ENCODE measurements at regions not wholly inside any gene's neighbourhood (a gene's known extent, or its start where the extent isn't known, plus 50 kb on each side); places are given as distances from the start of the nearest gene placed in this dataset.

GRCh38 chr4:23999714-24000469, 110.0 kb upstream of the PPARGC1A start:
- TF ChIP-seq POLR2A (IDR thresholded peaks at IDR 0.05; ENCODE audit: low read length) (no peak), GATA1 (IDR thresholded peaks at IDR 0.05; ENCODE audit: low read depth, low read length) (no peak)
